ENCODE measurements at regions not wholly inside any gene's neighbourhood (a gene's known extent, or its start where the extent isn't known, plus 50 kb on each side); places are given as distances from the start of the nearest gene placed in this dataset.

- H3K36me3 Mint-ChIP-seq (ENCODE audit: insufficient read depth) = no peaks in the 10 kb centered on the region
- no peak for DNase-seq (ENCODE audit: low spot score, unreplicated experiment)
- no peak overlapping the region for H3K27ac Mint-ChIP-seq
- H3K27me3 Mint-ChIP-seq = peaks cover 22% of the 10 kb centered on the region
- H3K9me3 Mint-ChIP-seq (ENCODE audit: low read depth) = no peaks in the 10 kb centered on the region
- peaks cover 38% of the 10 kb centered on the region for H3K4me1 Mint-ChIP-seq (ENCODE audit: low read depth)
- no peak for TF ChIP-seq CTCF (IDR thresholded peaks at IDR 0.05; ENCODE audit: unreplicated experiment)
- H3K4me3 Mint-ChIP-seq (ENCODE audit: low read depth) = no peak overlapping the region
Observed at GRCh38 chr6:168158980-168159349, 80.0 kb upstream of the FRMD1 start.

- peaks cover 22% of the 10 kb centered on the region for H3K27me3 Mint-ChIP-seq
- DNase-seq (ENCODE audit: low spot score, unreplicated experiment) = no peak
- H3K4me3 Mint-ChIP-seq (ENCODE audit: low read depth) = no peak overlapping the region
- H3K9me3 Mint-ChIP-seq (ENCODE audit: low read depth) = no peaks in the 10 kb centered on the region
- H3K27ac Mint-ChIP-seq = no peak overlapping the region
- no peak for TF ChIP-seq CTCF (IDR thresholded peaks at IDR 0.05; ENCODE audit: unreplicated experiment)
- no peaks in the 10 kb centered on the region for H3K36me3 Mint-ChIP-seq (ENCODE audit: insufficient read depth)
- peaks cover 37% of the 10 kb centered on the region for H3K4me1 Mint-ChIP-seq (ENCODE audit: low read depth)
Observed at GRCh38 chr6:168158213-168158979, 79.4 kb upstream of the FRMD1 start.

GRCh38 chr6:168157272-168158212, 78.5 kb upstream of the FRMD1 start:
- Mint-ChIP-seq H3K36me3 (ENCODE audit: insufficient read depth) (no peaks in the 10 kb centered on the region), H3K9me3 (ENCODE audit: low read depth) (no peaks in the 10 kb centered on the region), H3K27me3 (peaks cover 26% of the 10 kb centered on the region), H3K4me1 (ENCODE audit: low read depth) (peaks cover 31% of the 10 kb centered on the region), H3K4me3 (ENCODE audit: low read depth) (no peak overlapping the region), H3K27ac (peak overlapping the region; percentile 76)
- DNase-seq (ENCODE audit: low spot score, unreplicated experiment) = no peak
- no peak for TF ChIP-seq CTCF (IDR thresholded peaks at IDR 0.05; ENCODE audit: unreplicated experiment)

GRCh38 chr6:168156742-168157265, 77.8 kb upstream of the FRMD1 start:
- H3K27ac Mint-ChIP-seq = no peak overlapping the region
- no peak overlapping the region for H3K4me3 Mint-ChIP-seq (ENCODE audit: low read depth)
- DNase-seq (ENCODE audit: low spot score, unreplicated experiment) = no peak
- TF ChIP-seq CTCF (IDR thresholded peaks at IDR 0.05; ENCODE audit: unreplicated experiment) = no peak
- no peaks in the 10 kb centered on the region for H3K9me3 Mint-ChIP-seq (ENCODE audit: low read depth)
- H3K27me3 Mint-ChIP-seq = peaks cover 23% of the 10 kb centered on the region
- peaks cover 30% of the 10 kb centered on the region for H3K4me1 Mint-ChIP-seq (ENCODE audit: low read depth)
- no peaks in the 10 kb centered on the region for H3K36me3 Mint-ChIP-seq (ENCODE audit: insufficient read depth)
